ENCODE measurements at regions not wholly inside any gene's neighbourhood (a gene's known extent, or its start where the extent isn't known, plus 50 kb on each side); places are given as distances from the start of the nearest gene placed in this dataset.

GRCh38 chr6:137951064-137951597 lies 84.1 kb downstream of the TNFAIP3 start:
- 54 to 73% methylated on average over 2 of the region's 3 CpGs for WGBS, 2 donors (ENCODE audit: low coverage in 1 of 2)
- TF ChIP-seq CTCF (IDR thresholded peaks at IDR 0.05), result no peak
- no peak for TF ChIP-seq EP300 (IDR thresholded peaks at IDR 0.05)
- TF ChIP-seq POLR2AphosphoS5 (IDR thresholded peaks at IDR 0.05), result no peak
- TF ChIP-seq POLR2A (IDR thresholded peaks at IDR 0.05), result no peak
- Histone ChIP-seq H3K4me3 (no peak overlapping the region), H3K27me3 (no peaks in the 10 kb centered on the region), H3K9me3 (no peaks in the 10 kb centered on the region), H3K4me1 (no peaks in the 10 kb centered on the region), H3K36me3 (no peaks in the 10 kb centered on the region), H3K27ac (no peak overlapping the region)
- no peak for ATAC-seq

- no peaks in the 10 kb centered on the region for H3K36me3 ChIP-seq
- H3K27ac ChIP-seq, result no peak overlapping the region
- no peak for ATAC-seq
- no peaks in the 10 kb centered on the region for H3K4me1 ChIP-seq
- no peak overlapping the region for H3K4me3 ChIP-seq
- TF ChIP-seq EP300 (IDR thresholded peaks at IDR 0.05) (no peak), CTCF (IDR thresholded peaks at IDR 0.05) (no peak), POLR2AphosphoS5 (IDR thresholded peaks at IDR 0.05) (no peak), POLR2A (IDR thresholded peaks at IDR 0.05) (no peak)
- WGBS, 2 donors (ENCODE audit: low coverage in 1 of 2), result 100% methylated on average over 1 of the region's 2 CpGs; no CpG with 5 or more reads in 1 of the 2 donors
- H3K9me3 ChIP-seq, result no peaks in the 10 kb centered on the region
- no peaks in the 10 kb centered on the region for H3K27me3 ChIP-seq
Measured at GRCh38 chr6:137952247-137952646, 85.2 kb downstream of the TNFAIP3 start.

- no peaks in the 10 kb centered on the region for H3K27me3 ChIP-seq
- no peaks in the 10 kb centered on the region for H3K4me1 ChIP-seq
- H3K4me3 ChIP-seq, result no peak overlapping the region
- WGBS, 2 donors (ENCODE audit: low coverage in 1 of 2), result 0 to 17% methylated on average over 1 of the region's 1 CpG
- no peak for ATAC-seq
- H3K27ac ChIP-seq, result no peak overlapping the region
- TF ChIP-seq POLR2AphosphoS5 (IDR thresholded peaks at IDR 0.05) (no peak), POLR2A (IDR thresholded peaks at IDR 0.05) (no peak)
- H3K9me3 ChIP-seq, result no peaks in the 10 kb centered on the region
- no peaks in the 10 kb centered on the region for H3K36me3 ChIP-seq
Measured at GRCh38 chr6:137953761-137954160, 86.7 kb downstream of the TNFAIP3 start.

- Histone ChIP-seq H3K36me3 (no peaks in the 10 kb centered on the region), H3K27me3 (no peaks in the 10 kb centered on the region), H3K4me1 (no peaks in the 10 kb centered on the region), H3K4me3 (no peak overlapping the region), H3K27ac (no peak overlapping the region), H3K9me3 (no peaks in the 10 kb centered on the region)
- WGBS, 2 donors (ENCODE audit: low coverage in 1 of 2), result 100% methylated on average over 2 of the region's 2 CpGs
- TF ChIP-seq EP300 (IDR thresholded peaks at IDR 0.05) (no peak), POLR2A (IDR thresholded peaks at IDR 0.05) (no peak), CTCF (IDR thresholded peaks at IDR 0.05) (no peak), POLR2AphosphoS5 (IDR thresholded peaks at IDR 0.05) (no peak)
- no peak for ATAC-seq
Measured at GRCh38 chr6:137954253-137954652, 87.2 kb downstream of the TNFAIP3 start.

GRCh38 chr6:137956098-137956488 lies 89.0 kb downstream of the TNFAIP3 start:
- 76 to 82% methylated on average over 2 of the region's 2 CpGs for WGBS, 2 donors (ENCODE audit: low coverage in 1 of 2)
- TF ChIP-seq CTCF (IDR thresholded peaks at IDR 0.05), result no peak
- TF ChIP-seq POLR2A (IDR thresholded peaks at IDR 0.05), result no peak
- no peak for TF ChIP-seq EP300 (IDR thresholded peaks at IDR 0.05)
- TF ChIP-seq POLR2AphosphoS5 (IDR thresholded peaks at IDR 0.05), result no peak

More at GRCh38 chr6:137956098-137956488, 89.0 kb downstream of the TNFAIP3 start:
- Histone ChIP-seq H3K4me3 (no peak overlapping the region), H3K27ac (no peak overlapping the region), H3K9me3 (no peaks in the 10 kb centered on the region), H3K36me3 (no peaks in the 10 kb centered on the region), H3K27me3 (no peaks in the 10 kb centered on the region), H3K4me1 (no peaks in the 10 kb centered on the region)
- ATAC-seq, result no peak
